Activated naive CD4-positive, alpha-beta T cell (primary cell): ENCODE measurements at regions not wholly inside any gene's neighbourhood (a gene's known extent, or its start where the extent isn't known, plus 50 kb on each side); places are given as distances from the start of the nearest gene placed in this dataset.
"Not testable (repeated sequence)": the region's sequence is repeated elsewhere in the genome, so short reads cannot be mapped to it uniquely, and the experiment has no call there.

Source experiments
- DNase-seq, 4 experiments: peaks; one replicate each; lab custom pipeline; 2025; lab: John Stamatoyannopoulos, UW

- no peak for DNase-seq
These were observed 327.6 kb upstream of the ARID1B start for GRCh38 chr6:156449569-156449968.

DNA sequence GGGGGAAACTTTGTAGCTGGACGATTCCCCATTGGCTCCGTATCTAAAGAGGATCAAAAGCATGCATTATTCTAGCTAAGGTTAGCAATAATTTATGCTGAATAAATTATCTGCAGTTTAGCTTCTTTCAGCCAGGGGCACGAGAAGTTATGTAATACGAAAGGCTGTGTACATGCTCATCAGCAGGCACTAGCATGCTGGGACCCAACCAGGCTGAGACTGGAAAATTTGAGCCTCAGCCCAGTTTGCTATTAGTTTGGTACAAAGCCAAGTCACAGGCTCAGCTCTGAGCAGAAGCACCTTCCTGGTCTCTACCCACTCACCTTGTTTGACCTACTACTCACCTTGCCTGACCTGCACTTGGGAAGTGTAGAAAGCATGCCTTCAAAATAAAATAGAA is 328.1 kb upstream of the ARID1B start:
- no peak for DNase-seq

GRCh38 chr6:156448579-156448978 is 328.6 kb upstream of the ARID1B start:
- DNase-seq = no peak

DNA sequence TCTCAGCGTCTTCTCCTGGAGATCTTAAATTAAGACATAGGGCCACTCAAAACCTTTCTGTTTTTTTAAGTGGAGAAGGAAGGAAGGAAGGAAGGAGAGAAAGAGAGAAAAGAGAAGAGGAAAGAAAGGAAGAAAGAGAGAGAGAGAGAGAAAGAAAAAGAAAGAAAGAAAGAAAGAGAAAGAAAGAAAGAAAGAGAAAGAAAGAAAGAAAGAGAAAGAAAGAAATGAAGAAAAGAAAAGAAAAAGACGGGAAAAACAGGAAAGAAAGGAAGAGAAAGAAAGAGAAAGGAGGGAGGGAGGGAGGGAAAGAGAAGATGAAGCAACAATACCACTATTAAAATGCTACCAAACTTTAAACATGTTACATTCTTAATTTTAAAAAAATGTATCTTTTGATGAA is 336.5 kb upstream of the ARID1B start:
- no peak for DNase-seq

- no peak for DNase-seq
These were observed 338.7 kb upstream of the ARID1B start for GRCh38 chr6:156438350-156438923.

DNA sequence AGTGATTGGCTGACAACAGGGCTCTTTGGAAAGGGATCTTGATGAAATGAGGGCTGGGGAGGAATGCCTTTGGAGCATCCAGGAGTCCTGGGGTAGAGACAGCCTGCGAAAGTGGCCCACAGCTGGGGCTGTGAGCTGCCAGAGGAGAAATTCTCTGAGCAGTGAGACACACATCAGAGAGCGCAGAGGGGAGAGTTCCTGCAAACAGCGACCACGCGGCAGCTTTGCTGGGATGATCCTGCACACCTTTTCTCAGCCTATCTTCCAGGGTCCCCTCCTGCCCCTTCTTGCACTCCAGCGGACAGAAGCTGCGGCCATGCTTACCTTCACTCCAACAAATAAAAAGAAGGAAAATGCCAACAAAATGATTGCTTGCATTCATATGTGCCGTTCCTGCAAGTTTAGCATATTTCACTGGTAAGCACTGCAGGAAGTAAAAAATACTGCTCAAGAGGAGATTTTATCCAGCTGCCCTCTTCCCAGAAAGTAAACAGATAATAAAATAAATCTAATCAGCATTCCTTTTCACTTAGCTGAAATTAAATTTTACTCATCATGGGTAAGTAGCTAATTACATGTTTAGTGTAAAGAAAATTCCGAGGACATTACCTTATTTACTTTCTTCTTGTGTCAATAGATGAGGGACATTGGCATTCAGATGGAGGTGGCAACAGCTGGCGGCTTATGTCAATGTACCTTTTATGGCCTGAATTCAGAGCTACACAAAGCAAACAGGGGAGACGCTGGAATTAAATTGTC is 339.9 kb upstream of the ARID1B start:
- no peak for DNase-seq

DNA sequence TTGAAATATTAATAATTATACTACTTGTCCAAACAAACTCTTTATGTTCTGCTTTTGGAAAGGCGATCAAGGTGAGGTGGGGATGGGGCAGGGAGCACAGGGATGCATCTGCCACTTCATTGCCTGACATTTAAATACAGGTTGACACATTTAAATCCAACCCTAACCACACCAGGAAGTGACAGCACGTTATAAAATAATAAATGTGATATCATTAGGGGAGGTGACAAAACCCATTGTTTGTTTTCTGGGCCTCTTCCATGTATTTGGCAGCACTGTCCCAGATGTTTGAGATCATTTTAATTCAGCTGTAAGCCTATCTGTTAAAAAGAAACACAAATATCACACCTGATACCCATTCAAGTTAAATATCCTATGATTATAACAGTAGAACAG is 342.4 kb upstream of the ARID1B start:
- no peak for DNase-seq

DNA sequence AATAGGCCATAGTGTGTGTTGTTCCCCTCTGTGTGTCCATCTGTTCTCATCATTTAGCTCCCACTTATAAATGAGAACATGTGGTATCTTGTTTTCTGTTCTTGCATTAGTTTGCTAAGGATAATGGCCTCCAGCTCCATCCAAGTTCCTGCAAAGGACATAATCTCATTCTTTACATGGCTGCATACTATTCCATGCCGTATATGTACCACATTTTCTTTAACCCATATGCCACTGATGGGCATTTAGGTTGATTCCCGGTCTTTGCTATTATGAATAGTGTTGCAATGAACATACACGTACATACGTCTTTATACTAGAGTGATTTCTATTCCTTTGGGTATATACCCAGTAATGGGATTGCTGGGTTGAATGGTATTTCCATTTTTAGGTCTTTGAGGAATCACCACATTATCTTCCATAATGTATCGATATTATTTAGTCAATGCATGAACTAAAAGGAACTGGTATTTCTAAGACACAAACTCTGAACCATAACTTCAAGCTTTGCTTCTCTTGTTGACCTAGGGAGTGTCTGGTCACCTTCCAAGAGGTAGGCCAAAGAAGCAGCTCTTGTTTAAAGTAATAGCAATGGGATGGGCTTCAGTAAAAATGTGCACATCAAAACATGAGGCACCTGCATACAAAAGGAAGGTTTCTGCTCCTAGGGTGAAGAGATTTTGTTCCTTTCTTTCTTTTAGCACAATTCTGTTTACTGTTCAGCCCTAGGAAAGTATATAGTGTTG is 343.0 kb upstream of the ARID1B start:
- DNase-seq = no peak

DNA sequence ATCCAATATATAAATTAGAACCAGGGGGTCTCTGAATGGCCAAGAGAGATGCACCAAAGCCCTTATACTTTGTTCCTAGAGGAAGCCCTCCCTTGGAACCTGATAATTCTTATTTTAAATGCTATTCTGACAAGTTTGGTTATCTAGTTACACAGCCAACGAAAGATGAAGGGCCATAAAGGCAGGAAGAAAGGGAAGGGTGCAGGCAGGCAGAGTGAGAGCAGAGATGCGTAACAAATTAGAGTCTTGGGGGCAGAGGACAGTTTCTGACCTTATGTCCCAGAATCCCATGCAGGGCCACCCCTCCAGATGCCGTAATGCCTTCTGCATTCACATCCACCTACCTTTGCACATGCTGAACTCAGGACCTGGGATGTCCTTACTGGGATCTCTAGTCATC is 344.6 kb upstream of the ARID1B start:
- no peak for DNase-seq

DNA sequence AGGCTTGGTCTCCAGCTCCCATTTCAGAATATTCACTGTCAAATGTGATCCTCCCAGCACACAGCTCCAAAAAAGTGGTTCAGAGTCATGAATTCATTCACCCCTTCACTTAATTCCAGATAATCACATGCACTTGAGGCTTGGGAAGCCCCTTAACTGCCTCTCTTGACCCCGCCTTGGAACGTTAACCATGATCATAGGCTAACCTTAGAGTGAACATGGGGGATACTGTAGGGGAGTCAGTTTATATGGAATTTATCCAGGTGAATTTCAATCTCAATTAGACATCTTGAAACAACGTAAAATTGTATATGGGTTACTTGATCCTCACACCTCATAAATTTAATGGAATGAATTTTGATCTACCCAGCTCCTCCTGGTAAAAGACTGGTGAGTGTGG is 346.8 kb upstream of the ARID1B start:
- no peak for DNase-seq

- no peak for DNase-seq
These were observed 349.8 kb upstream of the ARID1B start for GRCh38 chr6:156427345-156427744.

DNA sequence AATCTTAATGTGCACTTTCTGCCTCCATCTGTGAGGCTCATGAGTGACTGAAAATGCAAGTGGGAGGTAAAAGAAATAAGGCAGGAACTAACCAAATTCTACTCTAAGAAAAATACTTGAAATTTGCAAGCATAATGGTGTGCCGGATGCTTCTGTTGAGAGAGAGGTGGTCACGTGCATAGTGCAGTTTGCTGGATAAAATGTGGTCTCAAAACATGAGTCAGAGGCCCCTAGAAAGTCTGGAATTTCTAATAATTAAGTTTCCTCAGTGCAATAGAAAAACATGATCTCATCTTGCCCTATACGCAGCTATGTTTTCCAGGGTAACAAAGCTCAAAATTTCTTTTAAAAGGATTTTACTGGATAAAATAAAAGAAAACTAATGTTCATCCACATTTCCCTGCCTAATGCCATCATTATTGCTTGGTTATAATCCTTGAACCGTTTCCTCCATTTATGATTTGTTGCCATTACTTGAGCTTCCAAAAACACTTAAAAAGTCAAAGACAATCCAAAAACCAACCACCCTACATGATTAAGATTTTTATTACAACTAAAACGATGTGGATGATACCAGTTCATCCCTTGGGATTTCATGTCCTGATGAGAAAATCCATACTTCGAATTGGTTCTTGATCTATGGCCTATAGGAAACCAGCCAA is 351.7 kb upstream of the ARID1B start:
- no peak for DNase-seq

- no peak for DNase-seq
These were observed 353.3 kb upstream of the ARID1B start for GRCh38 chr6:156423829-156424228.

GRCh38 chr6:156423075-156423474 is 354.1 kb upstream of the ARID1B start:
- DNase-seq = no peak

DNA sequence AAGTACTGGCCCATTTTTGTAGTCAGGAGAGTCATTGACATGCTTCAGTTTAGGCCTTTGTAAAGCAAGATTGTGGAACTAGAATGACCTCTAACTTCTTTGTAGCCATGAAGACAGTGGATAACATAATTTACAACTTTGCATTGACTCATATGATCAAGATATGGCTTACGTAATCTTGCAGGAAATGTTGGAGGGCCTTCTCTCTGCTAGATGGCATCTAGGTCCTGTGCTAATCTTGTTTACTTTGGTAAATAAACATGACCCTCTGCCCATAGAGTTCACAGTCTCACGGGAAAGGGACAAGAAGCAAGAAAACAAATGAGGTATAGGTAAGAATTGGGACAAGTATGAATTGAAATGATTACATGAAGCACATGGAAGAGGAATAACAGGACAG is 355.2 kb upstream of the ARID1B start:
- DNase-seq = no peak

DNA sequence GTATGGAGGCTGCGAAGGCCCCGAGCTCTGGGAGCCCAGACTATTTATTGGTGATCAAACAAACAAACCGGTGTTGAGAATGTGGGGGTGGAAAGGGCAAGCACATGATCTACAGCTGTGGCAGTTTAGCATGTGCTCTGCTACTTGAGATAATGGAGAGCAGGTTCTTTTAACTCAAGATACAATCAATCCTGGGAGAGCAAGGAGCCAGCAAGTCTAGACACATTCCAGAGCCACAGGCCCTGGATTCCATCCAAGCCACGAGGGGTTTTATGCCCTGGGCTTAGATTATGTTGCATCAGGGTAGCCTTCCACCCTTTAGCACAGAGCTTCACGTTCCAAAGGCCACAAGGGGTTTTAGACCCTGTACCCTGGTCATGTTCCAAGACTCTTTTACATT is 355.9 kb upstream of the ARID1B start:
- DNase-seq = not testable (repeated sequence)

- no peak for DNase-seq
These were observed 356.8 kb upstream of the ARID1B start for GRCh38 chr6:156420172-156420993.

- no peak for DNase-seq
These were observed 357.6 kb upstream of the ARID1B start for GRCh38 chr6:156419594-156419993.

DNA sequence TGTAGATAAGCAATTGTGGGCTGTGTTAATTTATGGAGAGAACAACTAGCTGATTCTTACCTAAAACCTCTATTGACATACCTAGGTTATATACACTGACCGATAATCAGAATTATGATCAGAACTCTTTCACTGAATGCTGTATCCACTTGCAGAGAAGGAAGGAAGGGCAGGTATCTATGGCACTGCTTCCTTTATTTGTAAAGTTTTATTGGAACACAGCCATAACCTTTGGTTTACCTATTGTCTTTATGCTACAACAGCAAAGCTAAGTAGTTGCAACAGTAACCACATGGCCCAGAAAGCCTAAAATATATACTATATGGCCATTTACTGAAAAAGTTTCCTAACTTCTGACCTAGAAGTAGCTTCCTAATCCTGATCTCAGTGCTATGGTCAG is 358.9 kb upstream of the ARID1B start:
- DNase-seq = no peak

DNA sequence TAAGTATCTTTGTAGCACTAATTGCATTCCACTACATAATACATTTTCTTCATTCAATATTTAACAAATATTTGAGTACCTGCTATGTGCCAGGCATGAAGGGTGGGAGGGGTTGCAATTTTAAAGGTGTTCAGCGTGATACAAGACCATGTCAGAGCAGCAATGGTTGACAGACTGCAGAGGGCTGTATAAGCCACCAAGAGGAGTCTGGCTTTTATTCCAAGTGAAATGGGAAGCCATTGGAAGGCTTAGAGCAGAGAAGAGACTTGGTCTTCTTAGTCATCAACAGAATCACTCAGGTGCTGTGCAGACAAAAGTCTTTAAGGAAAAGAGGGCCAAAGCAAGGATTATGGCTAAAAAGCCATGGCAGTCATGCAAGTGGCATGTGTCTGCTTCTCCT is 360.8 kb upstream of the ARID1B start:
- no peak for DNase-seq

DNA sequence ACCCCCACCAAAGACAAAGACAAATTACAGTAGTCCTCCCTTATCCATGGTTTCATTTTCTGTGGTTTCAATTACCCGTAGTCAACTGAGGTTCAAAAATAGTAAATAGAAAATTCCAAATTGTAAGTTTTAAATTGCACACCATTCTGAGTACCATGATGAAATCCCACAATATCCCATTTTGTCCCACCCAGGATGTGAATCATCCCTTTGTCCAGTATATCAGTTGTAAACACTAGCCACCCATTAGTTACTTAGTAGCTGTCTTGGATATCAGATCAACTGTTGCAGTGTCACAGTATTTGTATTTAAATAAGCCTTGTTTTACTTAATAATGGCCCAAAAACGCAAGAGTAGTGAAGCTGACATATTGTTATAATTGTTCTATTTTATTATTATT is 364.0 kb upstream of the ARID1B start:
- no peak for DNase-seq

DNA sequence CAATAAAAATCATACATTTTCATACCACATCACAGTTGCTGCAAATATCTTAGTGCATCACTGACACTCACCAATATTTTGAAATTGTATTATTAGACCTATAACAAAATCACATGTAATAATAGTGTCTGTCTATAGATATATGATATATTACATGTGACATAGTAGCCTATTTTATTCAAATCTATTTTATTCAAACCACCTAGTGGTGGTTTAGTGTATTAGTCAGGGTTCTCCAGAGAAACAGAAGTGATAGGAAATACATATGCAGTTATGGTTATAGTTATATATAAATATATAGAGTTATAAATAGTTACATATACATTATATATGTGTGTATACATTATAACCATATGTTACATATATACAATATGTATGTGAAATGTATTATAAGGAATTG is 366.5 kb upstream of the ARID1B start:
- DNase-seq = no peak
